Endodermal cell (in vitro differentiated cells): ENCODE measurements at regions not wholly inside any gene's neighbourhood (a gene's known extent, or its start where the extent isn't known, plus 50 kb on each side); places are given as distances from the start of the nearest gene placed in this dataset.

Source experiments
- DNase-seq: peaks from one replicate; pipeline ENCODE4 v3.0.0-alpha.2; 2017
- H3K27ac ChIP-seq: 2 replicates; pipeline ENCODE4 v1.5.1; 2013; ENCODE audit warnings: mild to moderate bottlenecking, low read depth, low read length, moderate library complexity
- H3K27me3 ChIP-seq: 2 replicates; pipeline ENCODE4 v1.6.1; 2013; ENCODE audit warnings: mild to moderate bottlenecking, low read length, moderate library complexity; ENCODE audit not compliant: insufficient read depth, control insufficient read depth, poor library complexity, severe bottlenecking
- H3K36me3 ChIP-seq: 2 replicates; pipeline ENCODE4 v1.7.0; 2013; ENCODE audit warnings: mild to moderate bottlenecking, low read length, moderate library complexity; ENCODE audit not compliant: control insufficient read depth, insufficient read depth
- H3K4me1 ChIP-seq: one replicate; pipeline ENCODE4 v1.7.0; 2013; ENCODE audit warnings: low read length; ENCODE audit not compliant: control insufficient read depth, insufficient read depth
- H3K4me3 ChIP-seq: 2 replicates; pipeline ENCODE4 v1.5.1; 2013; ENCODE audit warnings: mild to moderate bottlenecking, low read length, moderate library complexity
- H3K9ac ChIP-seq: 2 replicates; pipeline ENCODE4 v1.6.1; 2013; ENCODE audit warnings: mild to moderate bottlenecking, low read length, moderate library complexity; ENCODE audit not compliant: poor library complexity, severe bottlenecking; ENCODE audit errors: extremely low read depth
- H3K9me3 ChIP-seq: 2 replicates; pipeline ENCODE4 v1.6.1; 2013; ENCODE audit warnings: mild to moderate bottlenecking, low read length, moderate library complexity; ENCODE audit not compliant: control insufficient read depth
- H3K27ac Mint-ChIP-seq: 2 replicates; pipeline ENCODE4 v1.8.0; 2020; ENCODE audit warnings: mixed read lengths
- H3K27me3 Mint-ChIP-seq: 2 replicates; pipeline ENCODE4 v1.8.0; 2021; ENCODE audit warnings: mild to moderate bottlenecking, mixed read lengths; ENCODE audit not compliant: insufficient read depth
- H3K36me3 Mint-ChIP-seq: 2 replicates; pipeline ENCODE4 v1.8.0; 2020; ENCODE audit warnings: low read depth, mixed read lengths
- H3K4me1 Mint-ChIP-seq: 2 replicates; pipeline ENCODE4 v1.8.0; 2020; ENCODE audit warnings: mixed read lengths
- H3K4me3 Mint-ChIP-seq: 2 replicates; pipeline ENCODE4 v1.8.0; 2020; ENCODE audit warnings: mild to moderate bottlenecking, moderate library complexity, mixed read lengths
- H3K9me3 Mint-ChIP-seq: 2 replicates; pipeline ENCODE4 v1.8.0; 2020; ENCODE audit warnings: mild to moderate bottlenecking, mixed read lengths
- CTCF ChIP-seq: fragments of 200-600 bp; sonication (generic); conservative IDR thresholded peaks from 2 replicates; pipeline ENCODE4 v1.5.0; 2021; ENCODE audit warnings: antibody characterized with exemption, mild to moderate bottlenecking
- WGBS, 2 experiments: methylation state at CpG; one replicate each; pipeline versions ENCODE4 v1.1.5 to v1.1.7; 2013; ENCODE audit warnings: missing lambda C conversion rate in 2 of 2, mixed read lengths in 1 of 2; ENCODE audit not compliant: insufficient coverage in 1 of 2, insufficient read length in 1 of 2; 5-methylcytosine and 5-hydroxymethylcytosine counted together

GRCh38 chr2:5377323-5377722 is 314.9 kb upstream of the SOX11 start:
- Histone ChIP-seq H3K36me3 (no peaks in the 10 kb centered on the region), H3K27ac (no peak overlapping the region), H3K9ac (no peak overlapping the region), H3K4me1 (peaks cover 5% of the 10 kb centered on the region), H3K9me3 (no peaks in the 10 kb centered on the region), H3K27me3 (no peaks in the 10 kb centered on the region), H3K4me3 (no peak overlapping the region)
- H3K36me3 Mint-ChIP-seq, result no peaks in the 10 kb centered on the region
- DNase-seq, result no peak
- no peak overlapping the region for H3K4me3 Mint-ChIP-seq
- 84 to 95% methylated on average over 2 of the region's 2 CpGs for WGBS, 2 experiments
- H3K4me1 Mint-ChIP-seq, result peaks cover 25% of the 10 kb centered on the region
- no peaks in the 10 kb centered on the region for H3K9me3 Mint-ChIP-seq
- no peak for TF ChIP-seq CTCF
- H3K27ac Mint-ChIP-seq, result no peak overlapping the region
- H3K27me3 Mint-ChIP-seq, result no peaks in the 10 kb centered on the region

GRCh38 chr2:5379811-5380210 is 312.4 kb upstream of the SOX11 start:
- Histone ChIP-seq H3K27me3 (no peaks in the 10 kb centered on the region), H3K4me1 (no peaks in the 10 kb centered on the region), H3K9ac (no peak overlapping the region), H3K27ac (no peak overlapping the region), H3K9me3 (no peaks in the 10 kb centered on the region), H3K36me3 (no peaks in the 10 kb centered on the region), H3K4me3 (no peak overlapping the region)
- Mint-ChIP-seq H3K36me3 (no peaks in the 10 kb centered on the region), H3K4me1 (peaks cover 4% of the 10 kb centered on the region), H3K27ac (no peak overlapping the region), H3K4me3 (no peak overlapping the region), H3K27me3 (no peaks in the 10 kb centered on the region), H3K9me3 (no peaks in the 10 kb centered on the region)
- no peak for DNase-seq
- TF ChIP-seq CTCF, result no peak
- WGBS, 2 experiments, result 100% methylated on average over 1 of the region's 1 CpG; no CpG with 5 or more reads in 1 of the 2 experiments

DNA sequence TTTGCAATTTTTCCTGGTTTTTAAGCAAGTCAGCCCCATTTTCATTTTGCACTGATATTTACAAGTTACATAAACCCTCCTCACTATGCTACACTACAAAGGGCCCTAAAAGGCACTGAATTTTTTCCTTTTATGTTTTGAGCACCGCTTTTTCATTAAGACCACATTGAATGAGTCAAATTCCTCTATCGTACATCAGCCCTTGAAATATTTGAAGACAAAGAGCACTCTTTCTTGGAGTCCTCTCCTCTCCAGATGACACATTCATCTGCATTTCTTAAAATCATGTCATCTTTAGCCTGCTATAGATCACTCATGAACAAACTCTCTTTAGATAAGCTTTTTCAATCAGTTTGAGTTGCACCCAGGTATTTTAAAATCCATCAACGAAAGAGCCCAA is 306.6 kb upstream of the SOX11 start:
- no peaks in the 10 kb centered on the region for H3K27me3 Mint-ChIP-seq
- H3K4me1 ChIP-seq, result no peaks in the 10 kb centered on the region
- H3K4me3 Mint-ChIP-seq, result no peak overlapping the region
- H3K9me3 Mint-ChIP-seq, result no peaks in the 10 kb centered on the region
- H3K36me3 ChIP-seq, result no peaks in the 10 kb centered on the region
- WGBS, 2 experiments, result 90 to 94% methylated on average over 3 of the region's 3 CpGs
- no peak overlapping the region for H3K9ac ChIP-seq
- H3K36me3 Mint-ChIP-seq, result no peaks in the 10 kb centered on the region
- H3K4me3 ChIP-seq, result no peak overlapping the region
- H3K9me3 ChIP-seq, result no peaks in the 10 kb centered on the region
- no peak for TF ChIP-seq CTCF
- H3K27ac Mint-ChIP-seq, result no peak overlapping the region
- H3K4me1 Mint-ChIP-seq, result peaks cover 6% of the 10 kb centered on the region
- DNase-seq, result no peak
- H3K27me3 ChIP-seq, result no peaks in the 10 kb centered on the region
- no peak overlapping the region for H3K27ac ChIP-seq
